ENCODE measurements at regions not wholly inside any gene's neighbourhood (a gene's known extent, or its start where the extent isn't known, plus 50 kb on each side); places are given as distances from the start of the nearest gene placed in this dataset.

DNA sequence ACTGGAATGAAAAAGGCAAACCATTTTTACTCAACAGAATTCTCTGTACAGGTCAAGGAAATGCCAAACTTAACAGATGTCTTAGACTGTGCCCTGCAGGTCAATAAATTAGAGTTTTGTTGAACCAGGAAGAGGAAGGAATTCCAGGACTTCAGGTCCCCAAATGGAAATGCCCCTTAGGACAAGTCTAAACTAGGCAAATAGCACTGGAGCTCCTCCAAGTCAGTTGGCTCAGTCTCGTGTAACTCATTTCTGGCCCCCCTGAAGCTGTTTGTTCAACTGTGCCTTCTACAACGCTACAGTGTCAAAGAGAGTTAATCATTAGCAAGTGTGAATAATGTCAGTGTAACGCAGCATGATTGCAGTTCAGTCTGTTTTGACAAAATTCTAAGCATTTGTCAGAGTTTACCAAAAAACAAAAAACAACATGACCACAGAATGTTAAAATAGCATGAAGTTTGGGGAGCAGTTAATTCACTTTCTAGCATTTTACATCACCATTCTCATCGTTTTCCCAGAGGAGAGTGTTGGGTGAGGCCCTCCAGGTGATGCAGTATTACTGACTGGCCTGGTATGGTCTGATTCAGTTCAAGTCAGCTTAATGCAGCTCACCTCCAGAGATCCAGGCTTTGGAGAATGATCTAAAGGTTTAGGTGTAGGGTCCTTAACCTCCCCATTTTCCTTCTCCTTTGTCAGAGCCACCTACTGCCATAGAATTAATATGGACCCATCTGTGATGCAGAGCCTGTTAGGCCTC is 108.1 kb downstream of the AQP4 start:
- no peak overlapping the region for H3K4me3 ChIP-seq (ENCODE audit: low read length)
- peaks cover 4% of the 10 kb centered on the region for H3K4me1 ChIP-seq (ENCODE audit: insufficient read depth, low read length)
- H3K27me3 ChIP-seq (ENCODE audit: insufficient read depth, low read length): no peaks in the 10 kb centered on the region
- no peaks in the 10 kb centered on the region for H3K9me3 ChIP-seq (ENCODE audit: low read depth, low read length)

DNA sequence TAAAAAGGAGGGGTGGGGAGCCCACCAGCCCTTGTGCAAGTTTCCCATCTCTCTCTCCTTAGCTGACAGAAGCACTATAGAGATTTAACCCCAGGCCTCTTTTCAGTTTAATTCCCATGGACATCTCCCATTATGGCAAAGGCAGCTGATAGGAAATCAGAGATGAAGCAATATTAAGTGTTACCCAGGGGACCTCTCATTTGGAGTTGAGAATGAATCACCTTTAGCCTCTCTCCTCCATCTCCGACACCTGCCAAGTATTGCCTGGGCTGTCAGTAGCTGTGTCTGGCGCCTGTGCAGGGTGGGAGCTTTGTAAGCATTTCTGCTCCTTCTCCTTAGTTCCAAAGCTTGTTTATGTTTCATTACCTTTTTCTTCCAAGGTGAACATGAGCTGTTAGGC is 109.0 kb downstream of the AQP4 start:
- H3K27me3 ChIP-seq (ENCODE audit: insufficient read depth, low read length): no peaks in the 10 kb centered on the region
- no peaks in the 10 kb centered on the region for H3K9me3 ChIP-seq (ENCODE audit: low read depth, low read length)
- H3K4me1 ChIP-seq (ENCODE audit: insufficient read depth, low read length): peaks cover 11% of the 10 kb centered on the region
- no peak overlapping the region for H3K4me3 ChIP-seq (ENCODE audit: low read length)

DNA sequence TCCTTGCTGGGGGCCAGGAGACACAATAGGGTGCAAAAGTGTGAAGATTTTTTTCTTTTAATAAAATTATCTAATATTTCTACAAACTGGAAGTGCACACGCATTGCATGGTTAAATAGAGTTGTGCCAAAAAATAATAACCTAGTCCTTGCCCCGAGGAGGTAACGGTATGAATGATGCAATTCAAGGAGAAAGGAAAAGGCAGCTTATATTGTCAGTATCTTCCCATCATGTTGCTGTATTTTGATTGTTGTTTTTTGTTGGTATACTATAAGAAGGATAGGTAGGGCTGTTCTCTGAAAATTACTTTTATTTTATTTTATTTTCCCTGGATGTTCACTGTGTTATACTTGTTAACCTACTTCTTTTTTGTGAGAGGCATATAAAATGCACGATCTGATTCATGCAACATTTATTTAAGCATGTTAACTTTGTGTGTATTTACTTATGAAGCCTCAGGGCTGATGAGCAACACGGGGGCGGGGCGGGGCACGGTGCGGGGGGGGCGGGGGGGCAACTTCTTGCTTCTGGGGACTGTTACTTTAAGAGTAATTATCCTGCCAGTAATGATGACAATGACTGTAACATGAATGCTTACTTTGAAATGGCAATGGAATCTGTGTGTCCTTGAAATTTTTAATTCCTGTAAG is 118.6 kb downstream of the AQP4 start:
- H3K4me1 ChIP-seq (ENCODE audit: insufficient read depth, low read length): peaks cover 12% of the 10 kb centered on the region
- H3K9me3 ChIP-seq (ENCODE audit: low read depth, low read length): no peaks in the 10 kb centered on the region
- H3K4me3 ChIP-seq (ENCODE audit: low read length): no peak overlapping the region
- H3K27me3 ChIP-seq (ENCODE audit: insufficient read depth, low read length): no peaks in the 10 kb centered on the region

DNA sequence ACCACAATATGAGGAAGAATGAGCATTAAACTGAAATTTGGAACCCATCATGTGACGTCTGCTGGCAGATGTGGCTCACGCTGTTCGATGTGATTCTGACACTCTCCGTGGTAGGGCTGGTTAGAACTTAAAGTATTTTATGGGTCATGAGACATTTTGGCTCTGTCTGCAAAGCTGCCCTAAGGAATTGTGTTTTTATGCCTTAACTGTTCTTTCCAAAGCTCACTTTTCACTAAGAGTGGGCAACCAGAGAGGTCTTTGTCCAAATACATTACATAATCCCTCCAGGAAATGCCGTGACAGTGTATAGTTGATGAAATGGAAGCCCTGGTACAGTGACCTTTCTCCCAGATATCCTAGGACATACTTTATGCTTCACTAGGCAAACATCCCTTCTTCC is 119.1 kb downstream of the AQP4 start:
- Histone ChIP-seq H3K9me3 (ENCODE audit: low read depth, low read length) (no peaks in the 10 kb centered on the region), H3K4me1 (ENCODE audit: insufficient read depth, low read length) (peaks cover 9% of the 10 kb centered on the region), H3K27me3 (ENCODE audit: insufficient read depth, low read length) (no peaks in the 10 kb centered on the region), H3K4me3 (ENCODE audit: low read length) (no peak overlapping the region)

DNA sequence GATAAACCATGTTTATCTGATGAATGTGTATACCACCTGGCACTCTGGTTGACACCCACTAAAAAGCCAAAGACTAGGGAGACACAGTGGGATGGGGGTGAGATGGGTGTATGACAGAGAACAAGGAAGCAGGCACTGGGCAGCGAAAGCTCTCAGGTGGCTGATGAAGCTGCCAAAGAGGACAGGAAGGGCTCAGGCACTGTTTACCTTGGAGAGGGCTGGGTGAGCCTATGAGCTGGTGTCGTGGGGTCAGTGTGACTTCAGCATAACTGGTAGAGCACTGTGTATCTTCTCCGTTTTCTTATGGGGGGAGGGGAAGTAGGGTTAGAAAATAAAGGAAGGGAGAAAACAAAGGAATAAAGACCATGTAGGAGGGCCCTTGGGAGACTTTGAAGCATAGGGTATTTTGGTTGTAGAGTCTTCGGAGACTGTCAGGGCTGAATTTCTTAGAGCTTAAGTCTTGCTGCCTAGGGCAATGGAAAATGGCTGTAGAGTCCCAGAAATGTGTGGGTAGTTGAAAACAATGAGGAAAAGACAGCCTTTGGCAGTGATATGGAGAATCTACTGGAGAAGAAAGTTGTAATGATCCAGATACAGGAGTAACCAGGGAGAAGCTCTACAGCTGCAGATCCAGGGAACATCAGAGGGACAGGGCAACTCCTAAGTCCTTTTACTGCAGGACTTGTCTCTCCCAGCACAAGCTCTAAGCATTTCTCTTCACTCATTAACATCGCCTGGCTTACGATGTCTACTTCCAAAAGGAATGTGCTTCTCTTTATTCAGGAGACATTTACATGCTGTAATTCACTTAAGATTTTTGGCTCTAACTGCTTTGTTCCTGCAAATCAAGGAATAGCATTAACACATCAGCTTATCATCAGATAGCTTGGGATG is 120.0 kb downstream of the AQP4 start:
- peaks cover 9% of the 10 kb centered on the region for H3K4me1 ChIP-seq (ENCODE audit: insufficient read depth, low read length)
- no peaks in the 10 kb centered on the region for H3K9me3 ChIP-seq (ENCODE audit: low read depth, low read length)
- no peaks in the 10 kb centered on the region for H3K27me3 ChIP-seq (ENCODE audit: insufficient read depth, low read length)
- no peak overlapping the region for H3K4me3 ChIP-seq (ENCODE audit: low read length)

DNA sequence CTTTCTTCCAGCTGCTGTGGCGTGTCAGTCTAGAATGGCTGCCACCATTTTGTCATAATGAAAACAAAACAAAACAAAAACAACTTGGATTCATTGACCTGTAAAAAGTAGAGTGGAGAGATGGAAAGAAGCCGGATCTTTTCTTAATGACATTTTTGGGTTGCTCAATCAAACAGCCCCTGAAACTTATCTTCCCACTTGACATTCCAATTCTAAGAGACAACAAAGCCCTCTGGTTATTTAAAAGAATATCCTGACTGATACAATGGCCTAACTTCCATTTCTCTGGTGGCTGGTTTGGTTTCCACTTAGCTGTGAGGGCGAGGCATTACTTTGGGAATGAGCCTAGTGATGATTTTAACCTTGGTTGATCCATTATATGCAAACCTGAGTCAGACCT is 123.7 kb downstream of the AQP4 start:
- Histone ChIP-seq H3K27me3 (ENCODE audit: insufficient read depth, low read length) (no peaks in the 10 kb centered on the region), H3K9me3 (ENCODE audit: low read depth, low read length) (no peaks in the 10 kb centered on the region), H3K4me1 (ENCODE audit: insufficient read depth, low read length) (peaks cover 8% of the 10 kb centered on the region), H3K4me3 (ENCODE audit: low read length) (no peak overlapping the region)

DNA sequence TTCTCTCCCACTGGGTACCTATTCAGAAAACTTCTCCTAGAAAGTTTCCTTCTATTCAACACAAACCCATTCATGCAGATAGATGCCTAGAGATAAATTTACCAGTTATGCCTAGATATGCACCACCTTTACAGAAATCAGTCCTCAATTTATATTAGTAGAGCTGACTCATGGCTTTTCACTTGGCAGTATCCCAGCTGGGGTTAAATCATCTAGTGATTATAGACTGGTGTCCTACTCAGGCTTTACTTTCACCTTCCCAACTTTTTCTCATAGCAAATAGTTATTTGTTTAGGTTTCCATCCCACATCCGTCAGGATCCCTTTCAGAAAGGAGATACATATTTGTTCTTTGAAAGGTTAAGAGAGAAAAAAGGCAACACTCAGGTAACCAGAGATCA is 124.5 kb downstream of the AQP4 start:
- Histone ChIP-seq H3K4me1 (ENCODE audit: insufficient read depth, low read length) (peaks cover under 1% of the 10 kb centered on the region), H3K27me3 (ENCODE audit: insufficient read depth, low read length) (no peaks in the 10 kb centered on the region), H3K4me3 (ENCODE audit: low read length) (no peak overlapping the region), H3K9me3 (ENCODE audit: low read depth, low read length) (no peaks in the 10 kb centered on the region)

DNA sequence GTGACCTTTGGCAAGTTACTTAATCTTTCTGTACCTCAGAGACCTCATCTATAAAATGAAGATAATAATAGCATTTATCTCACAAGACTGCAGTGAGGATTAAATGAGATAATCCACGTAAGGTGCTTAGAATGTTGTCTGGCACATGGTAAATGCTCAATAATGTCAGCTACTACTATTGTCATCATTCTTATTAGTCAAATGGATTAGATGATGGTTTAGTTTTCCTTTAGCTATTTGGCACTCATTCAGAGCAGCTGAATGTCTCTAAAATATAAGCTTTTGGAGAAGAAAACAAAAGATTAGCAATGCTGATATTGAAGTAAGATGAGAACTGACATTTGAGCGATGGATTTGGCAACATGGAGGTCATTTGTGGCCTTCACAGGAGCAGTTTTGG is 125.1 kb downstream of the AQP4 start:
- Histone ChIP-seq H3K4me3 (ENCODE audit: low read length) (no peak overlapping the region), H3K4me1 (ENCODE audit: insufficient read depth, low read length) (no peaks in the 10 kb centered on the region), H3K27me3 (ENCODE audit: insufficient read depth, low read length) (no peaks in the 10 kb centered on the region), H3K9me3 (ENCODE audit: low read depth, low read length) (no peaks in the 10 kb centered on the region)

DNA sequence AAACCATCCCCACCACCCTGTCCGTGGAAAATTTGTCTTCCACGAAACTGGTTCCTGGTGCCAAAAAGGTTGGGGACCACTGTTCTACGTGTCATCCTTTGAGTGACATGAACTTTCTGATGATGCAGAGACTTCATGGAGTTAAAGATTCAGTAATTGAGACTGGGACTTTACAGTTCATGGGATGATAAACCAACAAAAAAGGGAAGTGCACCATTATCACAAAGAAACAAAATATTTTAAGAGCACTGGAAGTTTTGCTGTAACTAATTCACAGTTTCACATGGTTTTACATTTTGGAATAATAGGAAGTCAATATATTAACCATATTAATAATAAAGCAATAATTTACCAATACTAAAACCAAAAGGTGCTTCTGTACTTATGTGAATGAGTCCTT is 126.8 kb downstream of the AQP4 start:
- H3K27me3 ChIP-seq (ENCODE audit: insufficient read depth, low read length): no peaks in the 10 kb centered on the region
- no peaks in the 10 kb centered on the region for H3K9me3 ChIP-seq (ENCODE audit: low read depth, low read length)
- H3K4me3 ChIP-seq (ENCODE audit: low read length): no peak overlapping the region
- no peaks in the 10 kb centered on the region for H3K4me1 ChIP-seq (ENCODE audit: insufficient read depth, low read length)

DNA sequence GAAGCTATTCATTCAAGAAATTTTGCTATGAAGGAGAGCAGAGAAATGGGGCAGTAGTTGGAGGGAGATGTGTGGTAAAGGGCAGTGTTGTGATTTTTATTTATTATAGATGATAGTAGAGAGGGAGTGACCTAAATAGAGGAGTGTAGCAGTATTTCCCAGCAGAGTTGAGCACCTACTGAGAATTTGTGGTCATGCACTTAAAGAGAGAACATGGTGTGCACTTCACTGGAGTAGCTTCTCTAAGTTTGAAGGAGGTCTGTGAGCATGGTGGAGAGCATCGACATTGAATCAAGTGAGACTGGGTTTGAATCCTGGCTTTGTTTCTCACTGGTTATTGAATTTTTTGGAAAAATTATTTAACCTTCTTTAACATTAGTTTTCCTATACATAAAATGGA is 129.2 kb downstream of the AQP4 start:
- Histone ChIP-seq H3K9me3 (ENCODE audit: low read depth, low read length) (no peaks in the 10 kb centered on the region), H3K4me1 (ENCODE audit: insufficient read depth, low read length) (no peaks in the 10 kb centered on the region), H3K4me3 (ENCODE audit: low read length) (no peak overlapping the region), H3K27me3 (ENCODE audit: insufficient read depth, low read length) (no peaks in the 10 kb centered on the region)

DNA sequence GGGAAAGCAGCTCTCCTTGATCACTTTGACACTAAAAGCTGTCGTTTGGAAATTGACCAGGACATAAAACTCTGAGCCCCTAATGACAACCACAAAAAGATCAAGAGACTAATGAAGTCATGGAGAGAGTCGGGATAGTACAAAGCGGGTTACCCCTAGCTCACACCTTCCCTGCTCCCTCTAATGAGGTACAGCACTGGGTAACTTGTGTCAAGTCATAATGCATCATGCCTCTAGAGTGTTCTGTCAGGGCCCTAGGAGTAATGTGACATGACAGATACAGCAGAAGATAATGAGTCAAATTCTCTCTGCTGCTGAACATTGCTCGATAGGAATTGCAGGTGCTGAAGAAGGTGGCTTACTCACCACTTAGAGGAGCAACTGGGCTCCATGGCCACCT is 130.7 kb downstream of the AQP4 start:
- Histone ChIP-seq H3K4me3 (ENCODE audit: low read length) (no peak overlapping the region), H3K27me3 (ENCODE audit: insufficient read depth, low read length) (no peaks in the 10 kb centered on the region), H3K4me1 (ENCODE audit: insufficient read depth, low read length) (no peaks in the 10 kb centered on the region), H3K9me3 (ENCODE audit: low read depth, low read length) (no peaks in the 10 kb centered on the region)

DNA sequence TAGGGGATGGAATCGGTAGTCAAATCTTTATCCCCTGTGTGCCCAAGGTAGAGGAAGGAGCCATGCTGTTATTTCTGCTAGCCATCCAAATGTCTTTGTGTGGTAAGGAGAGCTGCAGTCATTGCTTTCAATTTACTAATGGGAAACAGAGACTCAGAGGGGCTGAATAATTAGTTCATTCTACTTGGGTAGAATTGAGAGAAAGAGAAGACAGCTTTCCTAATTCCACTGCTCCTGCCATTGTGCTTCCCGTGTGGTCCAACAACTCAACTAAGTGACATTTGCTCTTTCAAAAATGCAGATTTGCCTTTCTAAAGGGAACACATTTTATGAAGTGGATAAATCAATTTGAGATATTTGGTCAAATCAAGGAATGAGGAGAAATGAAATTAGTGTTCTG is 136.1 kb downstream of the AQP4 start:
- H3K4me1 ChIP-seq (ENCODE audit: insufficient read depth, low read length): no peaks in the 10 kb centered on the region
- H3K4me3 ChIP-seq (ENCODE audit: low read length): no peak overlapping the region
- H3K9me3 ChIP-seq (ENCODE audit: low read depth, low read length): no peaks in the 10 kb centered on the region
- H3K27me3 ChIP-seq (ENCODE audit: insufficient read depth, low read length): no peaks in the 10 kb centered on the region

DNA sequence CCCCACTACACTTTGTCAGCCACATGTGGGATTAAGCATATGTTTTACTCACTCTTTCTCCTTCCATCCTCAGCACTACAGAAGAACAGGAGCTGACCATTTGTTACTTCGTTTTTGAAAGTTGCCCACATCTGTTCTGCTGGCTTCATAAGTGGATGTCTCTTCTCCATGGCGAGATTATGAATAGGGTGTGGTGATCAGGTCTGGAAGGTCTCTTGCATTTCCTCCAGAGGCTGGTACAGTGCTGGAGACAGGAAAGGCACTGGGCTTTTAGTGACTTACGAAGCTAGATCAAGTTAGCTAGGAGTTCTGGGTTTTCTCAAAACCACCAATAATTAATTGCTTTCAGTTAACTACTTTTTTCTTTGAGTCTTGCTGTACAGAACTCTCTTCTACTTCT is 136.5 kb downstream of the AQP4 start:
- no peak overlapping the region for H3K4me3 ChIP-seq (ENCODE audit: low read length)
- no peaks in the 10 kb centered on the region for H3K27me3 ChIP-seq (ENCODE audit: insufficient read depth, low read length)
- no peaks in the 10 kb centered on the region for H3K9me3 ChIP-seq (ENCODE audit: low read depth, low read length)
- H3K4me1 ChIP-seq (ENCODE audit: insufficient read depth, low read length): no peaks in the 10 kb centered on the region

DNA sequence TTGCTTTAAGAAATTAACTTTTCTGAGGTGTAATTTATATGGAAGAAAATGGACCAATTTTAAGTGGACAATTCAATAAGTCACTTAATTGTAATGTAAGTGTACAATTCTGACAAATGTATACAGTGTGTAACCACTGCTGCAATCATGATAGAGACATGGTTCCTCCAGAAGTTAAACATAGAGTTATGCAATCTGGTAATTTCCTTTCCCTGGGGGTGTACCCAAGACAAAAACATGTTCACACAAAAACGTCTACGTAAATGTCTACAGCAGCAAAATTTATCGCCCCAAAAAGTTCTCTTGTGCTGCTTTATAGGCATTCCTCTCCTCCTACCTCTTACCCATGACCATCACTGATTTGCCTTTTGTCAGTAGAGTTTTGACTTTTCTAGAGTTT is 141.5 kb downstream of the AQP4 start:
- Histone ChIP-seq H3K9me3 (ENCODE audit: low read depth, low read length) (no peaks in the 10 kb centered on the region), H3K4me1 (ENCODE audit: insufficient read depth, low read length) (peaks cover 16% of the 10 kb centered on the region), H3K4me3 (ENCODE audit: low read length) (no peak overlapping the region), H3K27me3 (ENCODE audit: insufficient read depth, low read length) (no peaks in the 10 kb centered on the region)

DNA sequence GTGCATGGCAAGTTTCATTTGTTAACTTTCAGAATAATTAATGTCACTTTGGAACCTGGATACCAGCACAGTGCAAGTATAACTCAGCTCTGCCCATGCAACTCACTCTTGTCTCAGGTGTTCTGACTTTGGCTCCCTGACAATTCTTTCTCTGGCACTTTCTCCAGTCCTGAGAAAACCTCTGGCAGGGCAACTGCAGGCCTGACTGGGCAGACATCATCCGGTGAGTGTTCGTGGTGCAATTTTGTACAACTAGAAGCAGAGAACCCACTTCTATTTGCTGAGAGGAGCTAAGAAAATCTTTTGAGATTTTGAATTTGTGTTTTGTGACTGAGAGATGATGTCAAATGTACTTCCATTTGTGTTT is 143.0 kb downstream of the AQP4 start:
- no peaks in the 10 kb centered on the region for H3K27me3 ChIP-seq (ENCODE audit: insufficient read depth, low read length)
- H3K4me1 ChIP-seq (ENCODE audit: insufficient read depth, low read length): peaks cover 16% of the 10 kb centered on the region
- no peaks in the 10 kb centered on the region for H3K9me3 ChIP-seq (ENCODE audit: low read depth, low read length)
- H3K4me3 ChIP-seq (ENCODE audit: low read length): no peak overlapping the region
